GM23338 (cell line): ENCODE measurements at regions not wholly inside any gene's neighbourhood (a gene's known extent, or its start where the extent isn't known, plus 50 kb on each side); places are given as distances from the start of the nearest gene placed in this dataset.

Experiments
- ATAC-seq: fragments of 200-7000 bp; cut with Tn5 transposase; 3 replicates; pipeline ENCODE4 v1.9.1; 2020
- DNase-seq: peaks from one replicate; pipeline ENCODE4 v3.0.0-alpha.2; 2015; ENCODE audit warnings: low spot score
- H2AFZ ChIP-seq: fragments of 200-600 bp; sonication (generic); 2 replicates; pipeline ENCODE4 v1.8.0; 2016; ENCODE audit warnings: antibody characterized with exemption, mild to moderate bottlenecking, moderate library complexity
- H3F3A ChIP-seq: fragments of 200-600 bp; sonication (generic); replicated peaks from 2 replicates; pipeline ENCODE4 v1.8.0; 2017; ENCODE audit warnings: antibody characterized with exemption, mixed run types, low read depth
- H3K27ac ChIP-seq: fragments of 200-600 bp; sonication (generic); 2 replicates; pipeline ENCODE4 v1.6.1; 2016; ENCODE audit warnings: low read depth
- H3K27me3 ChIP-seq: fragments of 200-600 bp; sonication (generic); 2 replicates; pipeline ENCODE4 v1.8.0; 2016; ENCODE audit warnings: mild to moderate bottlenecking, mixed run types, moderate library complexity; ENCODE audit not compliant: insufficient read depth
- H3K36me3 ChIP-seq: fragments of 200-600 bp; sonication (generic); 2 replicates; pipeline ENCODE4 v1.8.0; 2016; ENCODE audit warnings: mild to moderate bottlenecking; ENCODE audit not compliant: insufficient read depth
- H3K4me1 ChIP-seq: fragments of 200-600 bp; sonication (generic); 2 replicates; pipeline ENCODE4 v1.8.0; 2016; ENCODE audit warnings: mild to moderate bottlenecking, moderate library complexity; ENCODE audit not compliant: insufficient read depth
- H3K4me2 ChIP-seq: fragments of 200-600 bp; sonication (generic); 2 replicates; pipeline ENCODE4 v1.7.1; 2017; ENCODE audit warnings: mixed run types
- H3K4me3 ChIP-seq: fragments of 200-600 bp; sonication (generic); 2 replicates; pipeline ENCODE4 v1.6.1; 2016; ENCODE audit warnings: mixed run types
- H3K79me2 ChIP-seq: fragments of 200-600 bp; sonication (generic); replicated peaks from 2 replicates; pipeline ENCODE4 v1.8.0; 2017; ENCODE audit warnings: mild to moderate bottlenecking; ENCODE audit not compliant: insufficient read depth
- H3K9me2 ChIP-seq: fragments of 200-600 bp; sonication (generic); 2 replicates; pipeline ENCODE4 v1.8.0; 2017; ENCODE audit not compliant: insufficient read depth
- H4K20me1 ChIP-seq: fragments of 200-600 bp; sonication (generic); replicated peaks from 2 replicates; pipeline ENCODE4 v1.8.0; 2017; ENCODE audit warnings: mild to moderate bottlenecking; ENCODE audit not compliant: insufficient read depth
- H3K27ac Mint-ChIP-seq: 2 replicates; pipeline ENCODE4 v1.8.0; 2020; ENCODE audit warnings: inconsistent platforms, mild to moderate bottlenecking, moderate library complexity, mixed read lengths
- H3K27me3 Mint-ChIP-seq: 3 replicates; pipeline ENCODE4 v1.8.0; 2022; ENCODE audit warnings: low read depth, mild to moderate bottlenecking, moderate library complexity, mixed read lengths, inconsistent platforms; ENCODE audit not compliant: insufficient read depth, poor library complexity
- H3K36me3 Mint-ChIP-seq: 3 replicates; pipeline ENCODE4 v1.8.0; 2021; ENCODE audit warnings: low read depth, mild to moderate bottlenecking, inconsistent platforms, moderate library complexity, mixed read lengths
- H3K4me1 Mint-ChIP-seq: 3 replicates; pipeline ENCODE4 v1.8.0; 2020; ENCODE audit warnings: mild to moderate bottlenecking, inconsistent platforms, mixed read lengths
- H3K4me3 Mint-ChIP-seq: 3 replicates; pipeline ENCODE4 v1.8.0; 2021; ENCODE audit warnings: moderate library complexity, mild to moderate bottlenecking, inconsistent platforms, mixed read lengths
- H3K9me3 Mint-ChIP-seq: 3 replicates; pipeline ENCODE4 v1.8.0; 2020; ENCODE audit warnings: moderate library complexity, mild to moderate bottlenecking, inconsistent platforms, mixed read lengths
- CREB1 ChIP-seq: fragments of 250-450 bp; sonication (Bioruptor Pico); IDR thresholded peaks from 2 replicates; pipeline ENCODE4 v1.5.0; 2020; ENCODE audit warnings: low read depth, mild to moderate bottlenecking, moderate library complexity
- CTCF ChIP-seq, 2 experiments: fragments of 200-600 bp in 1 of 2; sonication (generic) in 1 of 2; conservative IDR thresholded peaks; 2 replicates each; pipeline versions ENCODE4 v1.5.1 to v1.6.1; 2016 to 2017; ENCODE audit warnings: antibody characterized with exemption in 2 of 2, low read depth in 2 of 2, mild to moderate bottlenecking in 2 of 2, moderate library complexity in 1 of 2
- ETS1 ChIP-seq: IDR thresholded peaks from 2 replicates; pipeline ENCODE4 v1.6.1; 2016; ENCODE audit warnings: antibody characterized with exemption
- EZH2 ChIP-seq: fragments of 200-600 bp; sonication (generic); IDR thresholded peaks from one replicate; pipeline ENCODE4 v1.8.0; 2017; ENCODE audit warnings: antibody characterized with exemption, mild to moderate bottlenecking, low read depth; ENCODE audit not compliant: unreplicated experiment
- EZH2phosphoT487 ChIP-seq: fragments of 200-600 bp; sonication (generic); IDR thresholded peaks from one replicate; pipeline ENCODE4 v1.8.1; 2018; ENCODE audit warnings: antibody characterized with exemption; ENCODE audit not compliant: unreplicated experiment
- JUNB ChIP-seq: IDR thresholded peaks from one replicate; pipeline ENCODE4 v1.6.1; 2016; ENCODE audit warnings: antibody characterized with exemption; ENCODE audit not compliant: unreplicated experiment
- NANOG ChIP-seq: IDR thresholded peaks from 2 replicates; pipeline ENCODE4 v1.6.1; 2016; ENCODE audit warnings: antibody characterized with exemption, borderline replicate concordance
- POLR2AphosphoS5 ChIP-seq: IDR thresholded peaks from 2 replicates; pipeline ENCODE4 v1.6.1; 2016; ENCODE audit warnings: antibody characterized with exemption, low read depth
- REST ChIP-seq: IDR thresholded peaks from one replicate; pipeline ENCODE4 v1.6.1; 2018; ENCODE audit warnings: antibody characterized with exemption; ENCODE audit not compliant: unreplicated experiment

GRCh38 chr9:115543511-115543910, 425.6 kb upstream of the TNC start (continued):
- no peak for TF ChIP-seq REST
- TF ChIP-seq NANOG: no peak
- TF ChIP-seq ETS1: no peak
- no peak for TF ChIP-seq POLR2AphosphoS5
- TF ChIP-seq CREB1 (CRISPR knock-in tag): no peak

- Histone ChIP-seq H3K36me3 (no peaks in the 10 kb centered on the region), H3K79me2 (no peaks in the 10 kb centered on the region), H3K27ac (no peak overlapping the region), H3K27me3 (no peaks in the 10 kb centered on the region), H4K20me1 (no peaks in the 10 kb centered on the region), H3F3A (no peaks in the 10 kb centered on the region), H2AFZ (no peak overlapping the region), H3K4me1 (peaks cover 17% of the 10 kb centered on the region), H3K4me2 (no peak overlapping the region), H3K4me3 (no peak overlapping the region), H3K9me2 (no peaks in the 10 kb centered on the region; the same call in 1 of the 2 replicates)
- Mint-ChIP-seq H3K4me3 (no peak overlapping the region), H3K9me3 (no peaks in the 10 kb centered on the region), H3K36me3 (no peaks in the 10 kb centered on the region), H3K27ac (no peak overlapping the region; the same call in 1 of the 2 replicates), H3K27me3 (peaks cover 5% of the 10 kb centered on the region), H3K4me1 (peaks cover 13% of the 10 kb centered on the region; the same call in 2 of the 3 replicates)
- ATAC-seq (no peak), DNase-seq (no peak)
- TF ChIP-seq POLR2AphosphoS5 (no peak), JUNB (no peak), ETS1 (no peak), EZH2 (no peak), EZH2phosphoT487 (no peak), REST (no peak), CTCF (conservative IDR thresholded peaks at IDR 0.05; ENCODE audit: low read depth in 2 of 2) (no peak), CREB1 (CRISPR knock-in tag) (no peak), NANOG (no peak)
Observed at GRCh38 chr9:115548609-115549260, 430.8 kb upstream of the TNC start.
